ENCODE measurements at regions not wholly inside any gene's neighbourhood (a gene's known extent, or its start where the extent isn't known, plus 50 kb on each side); places are given as distances from the start of the nearest gene placed in this dataset.
"Not testable (repeated sequence)": the region's sequence is repeated elsewhere in the genome, so short reads cannot be mapped to it uniquely, and the experiment has no call there.

GRCh38 chr7:83731154-83731553 is 82.2 kb upstream of the SEMA3E start:
- no peak for DNase-seq

GRCh38 chr7:83716923-83717322 is 68.0 kb upstream of the SEMA3E start:
- not testable (repeated sequence) for DNase-seq

GRCh38 chr7:83708531-83708930 is 59.6 kb upstream of the SEMA3E start:
- no peak for DNase-seq

GRCh38 chr7:83704564-83704963 is 55.6 kb upstream of the SEMA3E start:
- no peak for DNase-seq

GRCh38 chr7:83702446-83702845 is 53.5 kb upstream of the SEMA3E start:
- no peak for DNase-seq

GRCh38 chr7:83701736-83702135 is 52.8 kb upstream of the SEMA3E start:
- DNase-seq = no peak

Data from kidney glomerular epithelial cell (primary cell).